GM21723 (cell line): ENCODE measurements at regions not wholly inside any gene's neighbourhood (a gene's known extent, or its start where the extent isn't known, plus 50 kb on each side); places are given as distances from the start of the nearest gene placed in this dataset.
"Not testable (repeated sequence)": the region's sequence is repeated elsewhere in the genome, so short reads cannot be mapped to it uniquely, and the experiment has no call there.

Source experiments
- ATAC-seq: cut with Tn5 transposase; IDR thresholded peaks from one replicate; pipeline ENCODE4 v1.9.1; 2021; ENCODE audit warnings: mild to moderate bottlenecking, moderate library complexity; ENCODE audit not compliant: unreplicated experiment

GRCh38 chr21:43291347-43291950 lies 122.6 kb downstream of the CRYAA start:
- ATAC-seq = no peak

DNA sequence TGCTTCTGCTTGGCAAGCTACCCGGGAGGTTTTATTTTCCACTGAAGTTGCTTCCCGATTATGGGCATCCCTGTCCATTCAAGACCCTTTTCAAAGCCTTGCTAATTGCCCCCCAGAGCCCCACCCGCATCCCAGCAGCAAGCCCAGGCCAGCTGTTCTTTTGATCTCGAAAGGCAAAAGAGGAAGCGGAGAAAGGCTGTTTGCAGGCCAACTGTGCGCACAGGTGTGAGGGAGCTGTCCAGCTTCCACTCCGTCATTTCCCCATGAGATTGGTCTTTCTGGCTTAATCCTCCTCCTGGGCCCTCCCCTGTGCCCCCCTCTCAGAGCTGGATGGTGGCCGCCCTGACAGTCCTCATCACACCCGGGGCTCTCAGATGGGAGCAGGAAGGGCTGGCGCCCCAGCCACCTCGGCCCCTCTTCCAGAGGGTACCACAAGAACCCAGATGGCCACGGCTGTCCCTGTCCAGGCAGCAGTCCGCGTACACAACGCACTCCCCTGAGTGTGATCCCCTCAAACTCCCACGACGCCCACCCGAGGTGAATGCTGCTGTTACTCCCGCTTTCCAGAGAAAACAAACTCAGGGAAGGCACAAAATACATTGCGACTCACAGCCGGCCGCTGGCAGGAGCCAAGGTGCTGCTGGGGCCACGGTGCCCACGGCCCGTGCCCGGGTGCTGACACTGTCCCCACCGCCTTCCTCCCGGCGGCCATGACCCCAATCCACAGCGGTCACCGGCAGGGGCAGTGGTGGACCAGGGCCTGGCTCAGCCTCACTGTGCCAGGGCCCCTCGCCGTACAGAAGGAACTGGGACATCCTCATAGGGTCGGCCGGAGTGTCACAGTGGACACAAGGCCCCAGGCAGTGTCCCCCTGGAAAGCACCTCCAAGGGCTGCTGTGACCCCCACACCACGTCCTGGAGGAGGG lies 121.9 kb downstream of the CRYAA start:
- ATAC-seq = no peak

DNA sequence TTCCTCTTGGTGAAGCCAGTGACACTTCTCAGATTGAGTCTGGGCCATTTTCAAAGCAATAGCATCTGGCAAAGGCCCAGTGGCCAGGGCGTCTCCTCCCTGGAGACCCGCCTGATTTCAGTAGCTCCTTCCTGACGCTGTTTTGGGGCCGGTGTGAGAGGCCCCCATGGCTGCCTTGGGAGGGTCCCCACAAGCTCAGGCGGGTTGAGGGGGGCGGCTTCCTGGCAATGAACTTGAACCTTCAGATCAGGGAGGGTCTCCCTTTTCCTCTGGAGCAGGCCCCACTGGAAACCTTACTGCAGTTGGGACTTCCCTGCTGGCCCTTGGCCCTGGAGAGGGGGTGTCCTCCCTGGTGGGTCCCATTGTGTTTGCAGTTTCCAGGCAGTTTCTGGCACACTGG lies 121.2 kb downstream of the CRYAA start:
- no peak for ATAC-seq

DNA sequence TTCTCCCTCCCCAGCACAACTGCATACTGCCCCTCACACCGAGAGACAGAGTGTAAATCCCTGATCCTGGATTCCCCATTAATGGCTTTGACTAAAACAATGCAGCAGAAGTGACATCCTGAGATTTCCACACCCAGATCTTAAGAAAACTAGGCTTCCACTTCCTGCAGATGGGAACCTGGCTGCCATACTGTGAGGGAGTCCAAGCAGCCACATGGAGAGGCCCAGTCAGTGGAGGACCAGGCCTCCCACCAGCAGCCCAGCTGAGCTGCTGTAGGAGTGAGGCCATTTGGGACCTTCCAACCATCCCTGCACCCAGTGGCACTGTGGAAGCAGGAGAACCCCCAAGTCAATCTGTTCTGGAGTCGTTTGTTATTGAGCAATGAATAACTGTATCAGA lies 120.6 kb downstream of the CRYAA start:
- no peak for ATAC-seq

DNA sequence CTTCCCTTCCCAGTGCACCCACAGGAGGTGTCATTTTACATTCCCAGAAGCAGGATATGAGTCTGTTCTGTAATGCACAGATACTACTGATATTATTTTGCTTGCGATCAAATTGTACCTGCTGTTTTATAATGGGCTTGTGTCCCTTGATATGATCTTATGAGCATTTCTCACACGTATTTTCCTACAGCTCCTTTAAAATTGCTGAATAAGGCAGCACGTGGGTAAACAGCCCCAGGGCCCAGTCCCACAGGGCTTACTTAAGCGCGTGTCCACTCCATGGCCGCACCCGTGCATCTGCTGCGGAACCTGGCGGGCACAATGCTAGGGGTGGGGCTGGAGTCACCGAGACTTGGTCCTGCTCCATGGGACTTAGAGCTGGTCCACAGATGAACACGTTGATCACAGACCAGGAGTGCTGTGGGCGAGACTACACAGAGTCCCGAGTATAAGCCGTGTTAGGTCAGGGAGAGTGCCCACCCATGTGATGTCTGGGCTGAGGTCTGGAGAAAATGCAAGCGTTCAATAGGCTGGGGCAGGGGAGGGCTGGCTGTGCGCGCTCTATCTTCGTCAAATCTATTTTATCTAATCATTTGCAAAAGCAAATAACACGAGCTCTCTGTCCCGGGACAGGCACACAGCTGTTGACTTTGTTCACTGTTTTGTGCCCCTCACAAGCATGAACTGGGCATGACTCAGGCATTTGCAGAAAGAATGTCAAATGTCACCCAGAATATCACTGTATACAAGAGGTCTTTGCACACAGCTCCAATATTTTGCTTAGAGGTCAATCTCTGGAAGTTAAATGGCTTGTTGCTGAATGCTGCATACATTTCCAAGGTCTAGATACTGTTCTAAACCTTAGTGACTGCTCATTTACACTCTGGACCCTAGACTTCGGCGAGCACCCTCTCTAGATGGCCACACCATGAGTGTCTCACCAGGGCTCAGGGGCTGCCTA lies 119.3 kb downstream of the CRYAA start:
- no peak for ATAC-seq

- ATAC-seq = no peak
These were observed 118.4 kb downstream of the CRYAA start for GRCh38 chr21:43287111-43287760.

DNA sequence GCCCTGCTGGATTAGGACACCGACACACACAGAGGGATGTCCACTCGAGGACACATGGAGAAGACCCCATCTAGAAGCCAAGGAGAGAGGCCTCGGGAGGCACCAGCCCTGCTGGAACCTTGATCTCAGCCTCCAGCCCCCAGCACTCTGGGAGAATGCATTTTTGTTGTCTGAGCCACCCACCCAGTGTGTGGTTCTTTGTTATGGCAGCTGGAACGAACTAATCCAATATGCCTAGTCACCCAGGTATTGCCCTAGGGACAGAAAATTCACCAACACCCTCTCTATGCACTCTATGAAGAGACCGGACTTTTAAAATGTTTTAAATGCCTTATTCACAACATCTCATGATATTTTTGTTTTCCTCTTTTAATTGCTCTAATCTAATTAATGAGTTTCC lies 117.4 kb downstream of the CRYAA start:
- no peak for ATAC-seq

- ATAC-seq = no peak
These were observed 115.9 kb downstream of the CRYAA start for GRCh38 chr21:43284700-43285099.

DNA sequence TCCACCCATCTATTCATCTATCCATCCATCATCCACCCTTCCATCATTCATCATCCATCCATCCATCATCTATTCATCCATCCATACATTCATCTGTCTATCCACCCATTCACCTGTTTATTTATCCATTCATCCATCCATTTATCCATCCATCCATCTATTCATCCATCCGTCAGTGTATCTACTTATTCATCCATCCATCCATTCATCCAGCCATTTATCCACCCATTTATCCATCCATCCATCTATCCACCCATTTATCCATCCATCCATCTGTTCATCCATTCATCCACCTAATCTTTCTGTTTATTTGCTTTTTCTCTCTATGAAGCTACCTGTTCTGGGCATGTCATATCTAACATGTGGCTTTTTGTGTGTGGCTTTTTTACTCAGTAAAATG lies 115.4 kb downstream of the CRYAA start:
- no peak for ATAC-seq

DNA sequence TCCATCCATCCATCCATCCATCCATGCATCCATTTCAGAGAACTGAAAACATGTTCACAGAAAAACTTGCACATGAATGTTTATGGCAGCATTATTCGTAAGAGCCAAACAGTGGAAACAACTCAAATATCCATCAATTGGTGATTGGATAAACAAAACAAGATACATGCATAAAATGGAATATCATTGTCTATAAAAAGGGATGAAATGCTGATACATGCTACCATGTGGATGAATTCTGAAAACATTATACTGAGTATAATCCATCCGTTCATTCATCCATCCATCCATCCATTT lies 115.1 kb downstream of the CRYAA start:
- ATAC-seq = not testable (repeated sequence)

GRCh38 chr21:43283136-43283924 lies 114.5 kb downstream of the CRYAA start:
- no peak for ATAC-seq

GRCh38 chr21:43282358-43283120 lies 113.7 kb downstream of the CRYAA start:
- ATAC-seq = no peak

DNA sequence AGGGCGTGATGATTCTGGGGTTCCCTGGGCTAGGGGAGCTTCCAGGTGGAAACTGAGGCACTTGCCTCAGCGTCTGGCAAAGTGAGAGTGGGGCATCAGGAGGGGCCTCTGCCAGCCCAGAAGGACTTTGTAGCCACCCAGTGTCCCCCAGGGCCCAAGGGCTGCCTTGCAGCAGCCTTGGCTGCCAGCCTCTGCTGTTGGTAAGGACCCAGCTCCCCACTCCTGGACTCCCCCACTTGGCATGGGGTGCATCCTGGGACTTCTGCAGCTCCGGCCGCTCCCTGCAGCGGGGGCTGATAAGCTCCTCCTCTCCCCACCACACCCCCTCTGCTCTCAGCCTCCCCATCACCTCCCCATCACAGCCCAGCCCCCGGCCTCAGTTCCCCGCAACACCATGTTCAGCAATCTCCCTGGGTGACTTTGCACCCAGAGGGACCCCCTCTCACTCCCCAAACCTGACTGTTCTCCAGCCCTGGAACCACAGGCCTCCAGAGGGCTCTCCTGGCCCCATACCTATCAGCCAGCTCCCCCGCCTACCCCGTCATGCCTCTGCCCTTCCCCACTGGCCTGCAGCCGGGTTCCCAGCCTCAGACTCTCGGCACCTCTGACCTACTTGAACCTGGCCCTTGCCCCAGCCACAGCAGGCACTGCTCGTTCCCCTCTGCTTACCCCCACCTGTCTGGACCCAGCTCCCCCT lies 113.0 kb downstream of the CRYAA start:
- ATAC-seq = no peak

DNA sequence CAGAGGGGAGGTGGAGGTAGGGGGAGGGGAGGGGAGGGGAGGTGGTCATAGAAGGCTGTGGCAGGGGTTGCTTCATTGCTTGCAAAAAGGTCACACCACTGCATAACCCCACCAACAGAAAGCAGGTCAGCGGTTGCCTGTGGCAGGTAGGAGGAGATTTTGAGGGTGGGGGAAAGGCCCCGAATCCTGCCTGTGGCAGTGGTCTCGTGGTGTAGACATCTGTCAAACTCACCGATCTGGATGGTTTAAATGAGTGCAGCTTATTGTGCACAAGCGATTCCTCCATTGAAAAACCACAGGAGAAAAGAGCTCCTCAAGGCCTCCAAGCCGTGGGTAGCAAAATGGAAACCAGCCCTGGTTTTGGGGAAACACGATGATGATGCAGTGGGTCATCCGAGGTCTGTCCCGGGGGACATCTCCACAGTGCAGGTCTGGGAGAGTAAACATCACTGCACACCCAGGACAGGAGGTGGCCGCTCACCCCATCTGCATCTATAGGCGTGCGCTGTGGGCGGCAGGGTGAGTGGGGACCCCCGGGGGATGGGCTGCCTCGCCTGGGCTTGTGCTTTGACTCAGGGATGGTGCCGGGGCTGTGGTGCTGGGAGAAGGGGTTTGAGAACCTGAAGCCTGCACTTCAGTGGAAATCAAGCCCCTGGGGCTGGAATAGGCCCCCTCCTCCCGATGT lies 112.3 kb downstream of the CRYAA start:
- ATAC-seq = no peak

- ATAC-seq = no peak
These were observed 110.7 kb downstream of the CRYAA start for GRCh38 chr21:43279578-43279894.

- ATAC-seq = no peak
These were observed 110.2 kb downstream of the CRYAA start for GRCh38 chr21:43278766-43279577.

GRCh38 chr21:43278359-43278758 lies 109.6 kb downstream of the CRYAA start:
- no peak for ATAC-seq
